ENCODE measurements at regions not wholly inside any gene's neighbourhood (a gene's known extent, or its start where the extent isn't known, plus 50 kb on each side); places are given as distances from the start of the nearest gene placed in this dataset.

DNA sequence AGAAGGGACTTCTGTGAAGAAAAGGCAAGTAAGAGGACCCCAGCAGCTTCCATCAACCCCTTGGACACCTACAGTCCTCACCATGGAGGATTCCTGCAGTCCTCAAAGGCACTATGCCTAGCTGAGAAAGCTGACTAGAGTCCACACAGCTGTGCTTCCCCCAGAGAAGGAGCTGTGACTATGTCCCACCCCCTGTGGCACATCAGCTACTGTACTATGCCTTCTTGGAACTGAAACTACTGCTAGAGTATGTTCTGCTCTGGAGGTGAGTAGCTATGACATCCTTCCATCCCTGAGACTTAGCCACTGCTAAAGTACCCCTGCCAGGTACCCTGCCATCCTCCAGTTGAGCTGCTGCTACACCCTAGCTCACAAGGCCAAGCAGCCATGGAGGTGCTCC, 690.2 kb upstream of the CHAC2 start:
- Histone ChIP-seq H3K79me2 (ENCODE audit: low read depth) (no peaks in the 10 kb centered on the region), H2AFZ (no peak overlapping the region), H3F3A (ENCODE audit: insufficient read depth, low read depth) (no peaks in the 10 kb centered on the region), H3K27me3 (ENCODE audit: insufficient read depth, low read depth) (no peaks in the 10 kb centered on the region), H3K36me3 (ENCODE audit: low read depth) (no peaks in the 10 kb centered on the region), H3K9me3 (ENCODE audit: insufficient read depth, low read depth) (no peaks in the 10 kb centered on the region), H3K4me1 (replicated peaks; ENCODE audit: insufficient read depth) (no peaks in the 10 kb centered on the region), H4K20me1 (ENCODE audit: insufficient read depth) (no peaks in the 10 kb centered on the region), H3K4me2 (no peak overlapping the region), H3K9me2 (ENCODE audit: insufficient read depth) (no peaks in the 10 kb centered on the region), H3K4me3 (no peak overlapping the region), H3K27ac (no peak overlapping the region)
- BruUV-seq (replicated peaks): no TSS peak
- intact Hi-C loops (cut with micrococcal nuclease; ENCODE audit: unreplicated experiment): no loop called here
- CTCF ChIA-PET: interaction anchor here (0.6 kb wide), 1 partner anchor 69 kb away, joined by 5 read pairs; no protein-coding TSS in a partner anchor
- TF ChIP-seq, protein P1, sequence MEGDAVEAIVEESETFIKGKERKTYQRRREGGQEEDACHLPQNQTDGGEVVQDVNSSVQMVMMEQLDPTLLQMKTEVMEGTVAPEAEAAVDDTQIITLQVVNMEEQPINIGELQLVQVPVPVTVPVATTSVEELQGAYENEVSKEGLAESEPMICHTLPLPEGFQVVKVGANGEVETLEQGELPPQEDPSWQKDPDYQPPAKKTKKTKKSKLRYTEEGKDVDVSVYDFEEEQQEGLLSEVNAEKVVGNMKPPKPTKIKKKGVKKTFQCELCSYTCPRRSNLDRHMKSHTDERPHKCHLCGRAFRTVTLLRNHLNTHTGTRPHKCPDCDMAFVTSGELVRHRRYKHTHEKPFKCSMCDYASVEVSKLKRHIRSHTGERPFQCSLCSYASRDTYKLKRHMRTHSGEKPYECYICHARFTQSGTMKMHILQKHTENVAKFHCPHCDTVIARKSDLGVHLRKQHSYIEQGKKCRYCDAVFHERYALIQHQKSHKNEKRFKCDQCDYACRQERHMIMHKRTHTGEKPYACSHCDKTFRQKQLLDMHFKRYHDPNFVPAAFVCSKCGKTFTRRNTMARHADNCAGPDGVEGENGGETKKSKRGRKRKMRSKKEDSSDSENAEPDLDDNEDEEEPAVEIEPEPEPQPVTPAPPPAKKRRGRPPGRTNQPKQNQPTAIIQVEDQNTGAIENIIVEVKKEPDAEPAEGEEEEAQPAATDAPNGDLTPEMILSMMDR (conservative IDR thresholded peaks at IDR 0.05): no peak
- no peak for TF ChIP-seq EZH2 (IDR thresholded peaks at IDR 0.05; ENCODE audit: low read depth)
- POLR2A ChIA-PET (ENCODE audit: unreplicated experiment): no interaction called here
- DNase-seq: no peak

DNA sequence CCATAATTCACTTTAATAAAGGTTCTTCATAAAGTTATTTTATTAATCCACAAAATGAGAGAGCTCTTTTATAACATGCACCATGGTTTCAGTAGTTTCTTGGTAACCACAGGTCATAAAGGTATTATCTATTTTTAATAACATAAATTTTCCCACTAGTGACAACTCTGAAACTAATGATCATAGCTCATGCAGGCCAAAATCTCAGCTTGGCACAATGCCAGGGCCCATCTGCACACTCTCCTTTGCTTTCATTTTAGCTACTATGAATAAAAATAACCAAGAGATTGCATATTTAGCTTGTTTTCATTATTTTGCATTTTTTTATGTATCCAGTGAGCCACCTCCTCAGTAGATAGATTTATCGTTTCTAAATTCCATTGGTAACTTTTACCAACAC, 691.8 kb upstream of the CHAC2 start:
- no peaks in the 10 kb centered on the region for H3K9me2 ChIP-seq (ENCODE audit: insufficient read depth)
- H3F3A ChIP-seq (ENCODE audit: insufficient read depth, low read depth): no peaks in the 10 kb centered on the region
- H3K27ac ChIP-seq: no peak overlapping the region
- ChIA-PET POLR2A (ENCODE audit: unreplicated experiment) (no interaction called here), CTCF (no interaction called here)
- intact Hi-C loops (cut with micrococcal nuclease; ENCODE audit: unreplicated experiment): no loop called here
- H3K4me1 ChIP-seq (replicated peaks; ENCODE audit: insufficient read depth): no peaks in the 10 kb centered on the region
- H3K9me3 ChIP-seq (ENCODE audit: insufficient read depth, low read depth): no peaks in the 10 kb centered on the region
- no peaks in the 10 kb centered on the region for H4K20me1 ChIP-seq (ENCODE audit: insufficient read depth)
- TF ChIP-seq, protein P1 (conservative IDR thresholded peaks at IDR 0.05): no peak
- TF ChIP-seq EZH2 (IDR thresholded peaks at IDR 0.05; ENCODE audit: low read depth): no peak
- no TSS peak for BruUV-seq (replicated peaks)
- no peaks in the 10 kb centered on the region for H3K27me3 ChIP-seq (ENCODE audit: insufficient read depth, low read depth)
- H3K4me3 ChIP-seq: no peak overlapping the region
- H2AFZ ChIP-seq: no peak overlapping the region
- H3K4me2 ChIP-seq: no peak overlapping the region
- H3K36me3 ChIP-seq (ENCODE audit: low read depth): no peaks in the 10 kb centered on the region
- no peaks in the 10 kb centered on the region for H3K79me2 ChIP-seq (ENCODE audit: low read depth)
- DNase-seq: no peak

DNA sequence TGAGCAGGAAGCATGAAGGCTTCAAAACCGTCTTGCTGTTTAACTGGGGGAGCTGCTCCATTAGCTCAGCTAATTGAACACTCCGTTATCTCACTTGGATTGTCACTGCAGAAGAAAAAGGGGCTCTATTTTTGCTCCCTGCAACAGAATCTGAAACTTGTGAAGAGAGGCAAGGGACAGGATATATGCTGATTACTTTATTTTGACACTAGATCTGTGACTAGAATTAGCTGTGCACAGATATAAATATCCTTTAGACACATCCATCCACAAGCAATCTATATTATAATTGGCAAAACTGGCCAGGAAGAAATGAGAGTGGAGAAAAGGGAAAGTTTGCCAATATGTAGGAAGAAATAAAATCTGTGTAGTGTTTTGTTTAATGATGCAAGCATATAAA, 700.1 kb upstream of the CHAC2 start:
- Histone ChIP-seq H4K20me1 (ENCODE audit: insufficient read depth) (no peaks in the 10 kb centered on the region), H3K4me2 (no peak overlapping the region), H3K9me3 (ENCODE audit: insufficient read depth, low read depth) (no peaks in the 10 kb centered on the region), H3K9me2 (ENCODE audit: insufficient read depth) (no peaks in the 10 kb centered on the region; the same call in 1 of the 2 replicates), H3F3A (ENCODE audit: insufficient read depth, low read depth) (no peaks in the 10 kb centered on the region), H3K4me1 (replicated peaks; ENCODE audit: insufficient read depth) (no peaks in the 10 kb centered on the region), H2AFZ (no peak overlapping the region), H3K36me3 (ENCODE audit: low read depth) (no peaks in the 10 kb centered on the region), H3K4me3 (no peak overlapping the region), H3K79me2 (ENCODE audit: low read depth) (no peaks in the 10 kb centered on the region), H3K27me3 (ENCODE audit: insufficient read depth, low read depth) (no peaks in the 10 kb centered on the region), H3K27ac (no peak overlapping the region)
- intact Hi-C loops (cut with micrococcal nuclease; ENCODE audit: unreplicated experiment): no loop called here
- ChIA-PET POLR2A (ENCODE audit: unreplicated experiment) (no interaction called here), CTCF (no interaction called here)
- TF ChIP-seq, protein P1 (conservative IDR thresholded peaks at IDR 0.05): no peak
- no peak for TF ChIP-seq EZH2 (IDR thresholded peaks at IDR 0.05; ENCODE audit: low read depth)
- DNase-seq: no peak
- BruUV-seq (replicated peaks): no TSS peak

All from PC-9 (cell line).